Lower leg skin (tissue), 4 donors: ENCODE measurements at regions not wholly inside any gene's neighbourhood (a gene's known extent, or its start where the extent isn't known, plus 50 kb on each side); places are given as distances from the start of the nearest gene placed in this dataset.
"Not testable (repeated sequence)": the region's sequence is repeated elsewhere in the genome, so short reads cannot be mapped to it uniquely, and the experiment has no call there.

Source experiments
- DNase-seq, 2 donors: peaks; one replicate each; pipeline ENCODE4 v3.0.0-alpha.2; 2019; ENCODE audit warnings: low spot score in 2 of 2
- H3K4me3 ChIP-seq: fragments of 200-600 bp; sonication (generic); 2 replicates; pipeline ENCODE4 v1.5.1; 2017; ENCODE audit warnings: mild to moderate bottlenecking, low read depth; ENCODE audit not compliant: poor library complexity, severe bottlenecking
- POLR2A ChIP-seq, 2 donors: fragments of 450-650 bp; IDR thresholded peaks; one replicate each; pipeline ENCODE4 v1.6.1; 2016 to 2017; ENCODE audit warnings: antibody characterized with exemption in 2 of 2, mild to moderate bottlenecking in 1 of 2, moderate library complexity in 1 of 2
- WGBS, 2 donors: methylation state at CpG; one replicate each; pipeline ENCODE4 v1.1.5; 2018; 5-methylcytosine and 5-hydroxymethylcytosine counted together
- intact Hi-C: fragments of 100-400 bp; cut with DNase I; formaldehyde crosslinking; loops from one replicate; pipeline ENCODE4 v1.15.0; 2023; ENCODE audit warnings: low total_unique reads
- TF ChIP-seq, protein P1 (sequence below), 3 donors: fragments of 450-650 bp; IDR thresholded peaks; one replicate each; pipeline ENCODE4 v1.5.1; 2016; ENCODE audit warnings: antibody characterized with exemption in 3 of 3, mild to moderate bottlenecking in 3 of 3, moderate library complexity in 2 of 3

DNA sequence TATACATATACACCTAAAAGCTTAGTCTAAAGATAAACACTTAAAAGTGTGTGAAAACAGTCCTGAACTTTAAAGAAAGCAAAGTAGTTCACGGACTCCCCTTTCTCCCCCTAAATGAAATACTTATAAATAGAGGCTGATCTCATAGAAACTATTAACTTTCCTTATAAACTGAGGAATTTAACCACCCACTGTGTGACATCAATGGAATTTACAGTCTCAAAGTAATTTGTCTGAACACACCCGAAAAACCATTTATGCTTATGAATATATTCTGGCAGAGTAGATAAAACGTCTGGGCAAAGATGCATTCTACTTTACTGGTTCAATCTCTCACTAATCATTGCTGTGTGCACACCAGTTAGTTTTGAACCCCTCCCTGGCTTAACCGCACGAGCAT is 181.8 kb upstream of the DGKB start:
- DNase-seq, result no peak
- intact Hi-C loops, result no loop called here
- 47 to 62% methylated on average over 5 of the region's 5 CpGs for WGBS, 2 donors
- H3K4me3 ChIP-seq, result no peak overlapping the region
- TF ChIP-seq POLR2A (IDR thresholded peaks at IDR 0.05), result no peak
- TF ChIP-seq, protein P1, sequence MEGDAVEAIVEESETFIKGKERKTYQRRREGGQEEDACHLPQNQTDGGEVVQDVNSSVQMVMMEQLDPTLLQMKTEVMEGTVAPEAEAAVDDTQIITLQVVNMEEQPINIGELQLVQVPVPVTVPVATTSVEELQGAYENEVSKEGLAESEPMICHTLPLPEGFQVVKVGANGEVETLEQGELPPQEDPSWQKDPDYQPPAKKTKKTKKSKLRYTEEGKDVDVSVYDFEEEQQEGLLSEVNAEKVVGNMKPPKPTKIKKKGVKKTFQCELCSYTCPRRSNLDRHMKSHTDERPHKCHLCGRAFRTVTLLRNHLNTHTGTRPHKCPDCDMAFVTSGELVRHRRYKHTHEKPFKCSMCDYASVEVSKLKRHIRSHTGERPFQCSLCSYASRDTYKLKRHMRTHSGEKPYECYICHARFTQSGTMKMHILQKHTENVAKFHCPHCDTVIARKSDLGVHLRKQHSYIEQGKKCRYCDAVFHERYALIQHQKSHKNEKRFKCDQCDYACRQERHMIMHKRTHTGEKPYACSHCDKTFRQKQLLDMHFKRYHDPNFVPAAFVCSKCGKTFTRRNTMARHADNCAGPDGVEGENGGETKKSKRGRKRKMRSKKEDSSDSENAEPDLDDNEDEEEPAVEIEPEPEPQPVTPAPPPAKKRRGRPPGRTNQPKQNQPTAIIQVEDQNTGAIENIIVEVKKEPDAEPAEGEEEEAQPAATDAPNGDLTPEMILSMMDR (IDR thresholded peaks at IDR 0.05), result no peak

GRCh38 chr7:15081891-15082290 is 179.3 kb upstream of the DGKB start:
- DNase-seq, result no peak
- no peak overlapping the region for H3K4me3 ChIP-seq
- no peak for TF ChIP-seq POLR2A (IDR thresholded peaks at IDR 0.05)
- TF ChIP-seq, protein P1 (IDR thresholded peaks at IDR 0.05), result no peak
- intact Hi-C loops, result no loop called here
- WGBS, 2 donors, result 94 to 95% methylated on average over 1 of the region's 1 CpG

DNA sequence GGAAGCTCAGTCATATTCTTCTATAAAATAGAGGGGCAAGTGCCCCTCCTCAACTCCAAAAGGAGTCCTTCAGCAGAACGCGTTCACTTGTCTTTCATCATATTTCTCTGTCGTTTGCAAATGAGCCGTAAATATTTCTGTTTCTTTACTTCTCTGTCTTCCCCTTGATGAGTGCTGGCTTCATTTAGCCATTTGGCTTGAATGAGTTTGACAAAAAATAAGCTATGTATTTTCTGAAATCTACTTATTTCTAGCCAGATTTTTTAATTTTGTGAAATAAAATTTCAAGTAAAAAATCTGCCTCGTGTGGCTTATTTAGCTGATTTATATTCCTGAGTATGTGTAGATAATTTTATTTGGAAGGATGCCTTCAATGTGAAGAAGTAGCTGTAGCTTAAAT is 170.8 kb upstream of the DGKB start:
- no peak for TF ChIP-seq POLR2A (IDR thresholded peaks at IDR 0.05)
- TF ChIP-seq, protein P1 (IDR thresholded peaks at IDR 0.05), result no peak
- 55 to 62% methylated on average over 5 of the region's 5 CpGs for WGBS, 2 donors
- no peak overlapping the region for H3K4me3 ChIP-seq
- DNase-seq, result no peak
- intact Hi-C loops, result no loop called here

DNA sequence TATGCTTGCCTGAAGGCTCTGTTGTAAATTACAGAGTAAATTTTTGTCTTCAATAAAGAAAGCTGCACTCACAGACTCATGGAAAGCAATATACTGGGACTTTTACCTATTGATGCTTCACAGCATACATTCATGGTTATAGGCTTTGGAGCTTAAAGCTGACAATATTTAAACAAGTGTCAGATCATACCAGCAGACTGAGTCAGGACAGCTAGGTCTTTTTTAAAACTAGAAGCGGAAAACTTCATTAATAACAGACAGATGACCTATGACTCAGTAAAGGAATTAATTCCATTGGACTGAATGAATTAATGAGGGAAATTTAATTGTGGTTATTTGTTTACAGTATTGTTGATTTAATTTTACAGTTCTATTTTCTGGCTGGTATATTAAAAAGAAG is 165.8 kb upstream of the DGKB start:
- DNase-seq, result no peak
- TF ChIP-seq, protein P1 (IDR thresholded peaks at IDR 0.05), result no peak
- TF ChIP-seq POLR2A (IDR thresholded peaks at IDR 0.05), result no peak
- 76 to 82% methylated on average over 1 of the region's 1 CpG for WGBS, 2 donors
- intact Hi-C loops, result no loop called here
- no peak overlapping the region for H3K4me3 ChIP-seq

GRCh38 chr7:15057272-15057671 is 154.7 kb upstream of the DGKB start:
- H3K4me3 ChIP-seq, result no peak overlapping the region
- intact Hi-C loops, result no loop called here
- DNase-seq, result no peak
- TF ChIP-seq, protein P1 (IDR thresholded peaks at IDR 0.05), result no peak
- TF ChIP-seq POLR2A (IDR thresholded peaks at IDR 0.05), result no peak
- 88 to 89% methylated on average over 5 of the region's 5 CpGs for WGBS, 2 donors

DNA sequence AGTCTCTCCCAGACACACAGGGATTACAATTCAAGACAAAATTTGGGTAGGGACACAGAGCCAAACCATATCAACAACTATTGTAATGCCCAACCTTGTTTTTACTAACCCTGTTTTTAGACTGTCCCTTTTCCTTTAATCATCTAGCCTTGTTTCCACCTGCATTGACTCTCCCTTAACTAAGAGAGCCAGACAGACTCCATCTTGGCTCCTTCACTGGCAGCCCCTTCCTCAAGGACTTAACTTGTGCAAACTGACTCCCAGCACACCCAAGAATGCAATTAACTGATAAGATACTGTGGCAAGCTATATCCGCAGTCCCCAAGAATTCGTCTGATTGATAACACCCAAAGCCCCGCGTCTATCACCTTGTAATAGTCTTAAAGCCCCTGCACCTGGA is 151.8 kb upstream of the DGKB start:
- H3K4me3 ChIP-seq, intact Hi-C loops, DNase-seq: not testable (repeated sequence)
- 76 to 83% methylated on average over 4 of the region's 4 CpGs for WGBS, 2 donors
